GM12873 (cell line): ENCODE measurements at regions not wholly inside any gene's neighbourhood (a gene's known extent, or its start where the extent isn't known, plus 50 kb on each side); places are given as distances from the start of the nearest gene placed in this dataset.

Source experiments
- CTCF ChIP-seq: IDR thresholded peaks from 2 replicates; pipeline ENCODE4 v1.5.1; 2012; ENCODE audit warnings: low read depth, mild to moderate bottlenecking, moderate library complexity, low read length, control low read depth; ENCODE audit not compliant: insufficient read depth; ENCODE audit errors: missing control alignments

GRCh38 chr4:134862116-134862515 lies 660.5 kb upstream of the PABPC4L start:
- TF ChIP-seq CTCF, result no peak

GRCh38 chr4:134848681-134849080 lies 647.1 kb upstream of the PABPC4L start:
- TF ChIP-seq CTCF, result no peak

- TF ChIP-seq CTCF, result no peak
Measured at GRCh38 chr4:134812611-134813010, 611.0 kb upstream of the PABPC4L start.

- TF ChIP-seq CTCF, result no peak
Measured at GRCh38 chr4:134807231-134807745, 605.7 kb upstream of the PABPC4L start.

- TF ChIP-seq CTCF, result no peak
Measured at GRCh38 chr4:134798573-134798972, 597.0 kb upstream of the PABPC4L start.

GRCh38 chr4:134787315-134787714 lies 585.7 kb upstream of the PABPC4L start:
- no peak for TF ChIP-seq CTCF

GRCh38 chr4:134780244-134780643 lies 578.7 kb upstream of the PABPC4L start:
- no peak for TF ChIP-seq CTCF
